ENCODE measurements at regions not wholly inside any gene's neighbourhood (a gene's known extent, or its start where the extent isn't known, plus 50 kb on each side); places are given as distances from the start of the nearest gene placed in this dataset.

GRCh38 chr14:22320362-22320750, 268.7 kb downstream of the DAD1 start:
- Histone ChIP-seq H3K23me2 (ENCODE audit: low read depth, low read length) (no peaks in the 10 kb centered on the region), H4K20me1 (replicated peaks in 1 of 2; ENCODE audit: control insufficient read depth in 1 of 2, insufficient read depth in 2 of 2, low read length in 2 of 2) (no peaks in the 10 kb centered on the region), H2BK12ac (ENCODE audit: low read depth, low read length) (no peak overlapping the region), H3K27ac (ENCODE audit: low read depth, low read length) (no peak overlapping the region), H4K5ac (ENCODE audit: insufficient read length, low read depth, low read length) (no peak overlapping the region), H3K4me2 (ENCODE audit: insufficient read depth in 1 of 2, low read depth in 2 of 2, low read length in 2 of 2) (no peak overlapping the region), H2AK5ac (ENCODE audit: low read depth, low read length) (no peak overlapping the region), H3K9me3 (ENCODE audit: insufficient read depth in 2 of 2, low read depth in 1 of 2, low read length in 1 of 2) (no peaks in the 10 kb centered on the region; a peak in 1 of 4 replicates), H2BK15ac (ENCODE audit: low read length) (no peak overlapping the region), H3K79me1 (ENCODE audit: low read depth, low read length) (no peaks in the 10 kb centered on the region), H3K79me2 (ENCODE audit: control insufficient read depth in 1 of 2, insufficient read depth in 2 of 2, low read length in 2 of 2) (no peaks in the 10 kb centered on the region), H3K18ac (ENCODE audit: extremely low read depth, low read length) (no peak overlapping the region), H2BK120ac (replicated peaks; ENCODE audit: low read depth, low read length) (no peak overlapping the region), H3K4ac (replicated peaks; ENCODE audit: insufficient read length, low read depth, low read length) (no peak overlapping the region), H2AFZ (ENCODE audit: low read length) (no peak overlapping the region), H2BK5ac (ENCODE audit: low read depth, low read length) (no peak overlapping the region), H3K56ac (replicated peaks; ENCODE audit: insufficient read length, low read depth, low read length) (no peak overlapping the region), H3K23ac (ENCODE audit: insufficient read length) (no peak overlapping the region), H4K8ac (ENCODE audit: extremely low read depth, insufficient read depth, low read length) (no peak overlapping the region), H4K91ac (replicated peaks; ENCODE audit: insufficient read length, low read length) (no peak overlapping the region), H2BK20ac (ENCODE audit: low read length) (no peak overlapping the region), H3K27me3 (replicated peaks in 1 of 4; ENCODE audit: control insufficient read depth in 3 of 4, extremely low read depth in 1 of 4, insufficient read depth in 3 of 4, low read length in 3 of 4) (no peaks in the 10 kb centered on the region), H3K4me3 (ENCODE audit: extremely low read depth in 1 of 4, insufficient read depth in 2 of 4, low read depth in 3 of 4, low read length in 4 of 4) (no peak overlapping the region), H3K14ac (ENCODE audit: insufficient read length) (no peak overlapping the region), H3K9ac (replicated peaks in 1 of 4; ENCODE audit: extremely low read depth in 1 of 4, low read depth in 3 of 4, low read length in 3 of 4) (no peak overlapping the region), H3K4me1 (replicated peaks in 1 of 4; ENCODE audit: control insufficient read depth in 3 of 4, insufficient read depth in 4 of 4, low read length in 3 of 4) (no peaks in the 10 kb centered on the region), H3K36me3 (ENCODE audit: control insufficient read depth in 2 of 4, insufficient read depth in 4 of 4, low read length in 3 of 4) (no peaks in the 10 kb centered on the region)
- WGBS, 2 experiments (ENCODE audit: extremely low coverage in 1 of 2, insufficient coverage in 1 of 2, insufficient read length in 1 of 2, insufficient replicate concordance in 2 of 2, low coverage in 1 of 2, low lambda C conversion rate in 2 of 2, missing lambda C conversion rate in 1 of 2) = 77% methylated on average over 4 of the region's 4 CpGs; no CpG with 5 or more reads in 1 of the 2 experiments
- ChIA-PET CTCF (ENCODE audit: partially characterized antibody) (interaction anchor here (0.6 to 6.9 kb wide), 43 partner anchors 10 to 245 kb away, joined by 3 to 83 read pairs (median 4); no protein-coding TSS in a partner anchor), POLR2A (ENCODE audit: partially characterized antibody) (no interaction called here)
- FAIRE-seq = peak; percentile 74
- DNase-seq (ENCODE audit: low read depth in 1 of 2, low spot score in 2 of 2) = no peak
- TF ChIP-seq EZH2 (IDR thresholded peaks at IDR 0.05; ENCODE audit: low read depth, low read length, severe bottlenecking) = no peak
- TF ChIP-seq ATF2 (IDR thresholded peaks at IDR 0.05; ENCODE audit: low read length) = no peak
- peak; percentile 38 to 52; a peak in 3 of 4 replicates for TF ChIP-seq RAD21 (IDR thresholded peaks at IDR 0.05 in 1 of 2, conservative IDR thresholded peaks at IDR 0.05 in 1 of 2; ENCODE audit: low read depth in 2 of 2, low read length in 2 of 2)
- no peak for TF ChIP-seq ATF3 (IDR thresholded peaks at IDR 0.05; ENCODE audit: insufficient read depth, low read depth, low read length)
- TF ChIP-seq NRF1 (IDR thresholded peaks at IDR 0.05; ENCODE audit: low read depth, low read length) = no peak
- TF ChIP-seq SP1 (IDR thresholded peaks at IDR 0.05; ENCODE audit: low read depth, low read length) = no peak
- no peak for TF ChIP-seq MAFK (IDR thresholded peaks at IDR 0.05; ENCODE audit: low read depth, low read length)
- peak in 2 of 3 experiments; percentile 24 to 31; a peak in 2 of 4 replicates for TF ChIP-seq CTCF (IDR thresholded peaks at IDR 0.05; ENCODE audit: control extremely low read depth in 1 of 3, insufficient read depth in 1 of 3, low read depth in 1 of 3, low read length in 3 of 3)
